OCI-LY1 (cell line): ENCODE measurements at regions not wholly inside any gene's neighbourhood (a gene's known extent, or its start where the extent isn't known, plus 50 kb on each side); places are given as distances from the start of the nearest gene placed in this dataset.

ENCODE experiments used
- H2AFZ ChIP-seq: fragments of 200-600 bp; sonication (generic), shearing (Covaris generic); 2 replicates; pipeline ENCODE4 v1.6.0; 2014; ENCODE audit warnings: antibody characterized with exemption, mild to moderate bottlenecking, low read length
- H3F3A ChIP-seq: fragments of 200-600 bp; sonication (generic), shearing (Covaris generic); 2 replicates; pipeline ENCODE4 v1.6.0; 2014; ENCODE audit warnings: mild to moderate bottlenecking, antibody characterized with exemption, low read length, moderate library complexity; ENCODE audit not compliant: insufficient read depth
- H3K27ac ChIP-seq: fragments of 200-600 bp; sonication (generic); 2 replicates; pipeline ENCODE4 v1.5.1; 2014; ENCODE audit warnings: low read length, mixed run types, mild to moderate bottlenecking, low read depth; ENCODE audit not compliant: poor library complexity, severe bottlenecking
- H3K27me3 ChIP-seq: fragments of 200-600 bp; sonication (generic); 2 replicates; pipeline ENCODE4 v1.6.0; 2014; ENCODE audit warnings: antibody characterized with exemption, mild to moderate bottlenecking, low read length, moderate library complexity; ENCODE audit not compliant: insufficient read depth
- H3K36me3 ChIP-seq: fragments of 200-600 bp; sonication (generic); 2 replicates; pipeline ENCODE4 v1.6.1; 2014; ENCODE audit warnings: mild to moderate bottlenecking, antibody characterized with exemption, low read length, moderate library complexity, mixed read lengths; ENCODE audit not compliant: insufficient read depth
- H3K4me1 ChIP-seq: fragments of 200-600 bp; sonication (generic); 2 replicates; pipeline ENCODE4 v1.5.1; 2014; ENCODE audit warnings: mild to moderate bottlenecking, low read length, moderate library complexity; ENCODE audit not compliant: insufficient read depth, severe bottlenecking
- H3K4me2 ChIP-seq: fragments of 200-600 bp; sonication (generic), shearing (Covaris generic); 2 replicates; pipeline ENCODE4 v1.6.1; 2014; ENCODE audit warnings: low read length
- H3K4me3 ChIP-seq: fragments of 200-600 bp; sonication (generic); 2 replicates; pipeline ENCODE4 v1.5.1; 2014; ENCODE audit warnings: low read length, low read depth, mild to moderate bottlenecking, mixed read lengths; ENCODE audit not compliant: poor library complexity, severe bottlenecking
- H3K79me2 ChIP-seq: fragments of 200-600 bp; shearing (Covaris generic); 2 replicates; pipeline ENCODE4 v1.6.1; 2016; ENCODE audit warnings: mixed run types, low read length, mixed read lengths; ENCODE audit not compliant: insufficient read depth
- H3K9ac ChIP-seq: fragments of 200-600 bp; sonication (generic), shearing (Covaris generic); 2 replicates; pipeline ENCODE4 v1.6.1; 2014; ENCODE audit warnings: mild to moderate bottlenecking, low read length, mixed read lengths
- H3K9me2 ChIP-seq: fragments of 200-600 bp; sonication (generic), shearing (Covaris generic); 2 replicates; pipeline ENCODE4 v1.6.1; 2014; ENCODE audit warnings: low read depth, mild to moderate bottlenecking, low read length, mixed read lengths
- H3K9me3 ChIP-seq: fragments of 200-600 bp; shearing (Covaris generic); 2 replicates; pipeline ENCODE4 v1.6.1; 2014; ENCODE audit warnings: low read length, mixed read lengths
- H4K20me1 ChIP-seq: fragments of 200-600 bp; sonication (generic), shearing (Covaris generic); 2 replicates; pipeline ENCODE4 v1.6.0; 2016; ENCODE audit warnings: mild to moderate bottlenecking, low read length; ENCODE audit not compliant: insufficient read depth
- EZH2 ChIP-seq: fragments of 200-600 bp; sonication (generic), shearing (Covaris generic); IDR thresholded peaks from 2 replicates; pipeline ENCODE4 v1.8.0; 2017; ENCODE audit warnings: borderline replicate concordance, mixed run types, mild to moderate bottlenecking, antibody characterized with exemption, low read length, moderate library complexity, mixed read lengths
- TF ChIP-seq, protein P1 (sequence below): fragments of 200-600 bp; sonication (generic), shearing (Covaris generic); IDR thresholded peaks from 2 replicates; pipeline ENCODE4 v1.5.1; 2017; ENCODE audit warnings: mild to moderate bottlenecking, antibody characterized with exemption, low read length, moderate library complexity, mixed read lengths

DNA sequence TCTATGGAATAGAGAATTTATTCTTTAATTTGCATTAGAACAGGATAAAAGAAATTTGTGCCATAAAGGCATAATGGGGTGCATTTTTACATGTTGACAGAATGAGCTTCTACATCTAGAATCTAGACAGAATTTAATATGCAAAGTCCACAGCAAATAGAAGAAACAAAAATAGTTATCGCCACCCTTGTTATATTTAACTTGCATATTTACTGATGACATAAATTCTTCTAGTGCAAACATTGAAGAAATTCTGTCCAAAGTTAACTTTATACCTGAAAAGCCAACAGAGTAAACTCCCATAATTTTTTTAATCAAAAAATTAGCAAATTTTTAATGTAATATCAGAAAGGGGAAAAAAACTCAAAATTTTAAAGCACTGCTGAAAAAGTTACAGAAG, 213.7 kb upstream of the ALCAM start:
- no peaks in the 10 kb centered on the region for H3K4me1 ChIP-seq
- no peaks in the 10 kb centered on the region for H3F3A ChIP-seq
- H3K9me2 ChIP-seq, result no peaks in the 10 kb centered on the region
- H3K9ac ChIP-seq, result no peak overlapping the region
- no peaks in the 10 kb centered on the region for H4K20me1 ChIP-seq
- no peaks in the 10 kb centered on the region for H3K27me3 ChIP-seq
- H3K79me2 ChIP-seq, result no peaks in the 10 kb centered on the region
- no peak overlapping the region for H3K27ac ChIP-seq
- TF ChIP-seq, protein P1, sequence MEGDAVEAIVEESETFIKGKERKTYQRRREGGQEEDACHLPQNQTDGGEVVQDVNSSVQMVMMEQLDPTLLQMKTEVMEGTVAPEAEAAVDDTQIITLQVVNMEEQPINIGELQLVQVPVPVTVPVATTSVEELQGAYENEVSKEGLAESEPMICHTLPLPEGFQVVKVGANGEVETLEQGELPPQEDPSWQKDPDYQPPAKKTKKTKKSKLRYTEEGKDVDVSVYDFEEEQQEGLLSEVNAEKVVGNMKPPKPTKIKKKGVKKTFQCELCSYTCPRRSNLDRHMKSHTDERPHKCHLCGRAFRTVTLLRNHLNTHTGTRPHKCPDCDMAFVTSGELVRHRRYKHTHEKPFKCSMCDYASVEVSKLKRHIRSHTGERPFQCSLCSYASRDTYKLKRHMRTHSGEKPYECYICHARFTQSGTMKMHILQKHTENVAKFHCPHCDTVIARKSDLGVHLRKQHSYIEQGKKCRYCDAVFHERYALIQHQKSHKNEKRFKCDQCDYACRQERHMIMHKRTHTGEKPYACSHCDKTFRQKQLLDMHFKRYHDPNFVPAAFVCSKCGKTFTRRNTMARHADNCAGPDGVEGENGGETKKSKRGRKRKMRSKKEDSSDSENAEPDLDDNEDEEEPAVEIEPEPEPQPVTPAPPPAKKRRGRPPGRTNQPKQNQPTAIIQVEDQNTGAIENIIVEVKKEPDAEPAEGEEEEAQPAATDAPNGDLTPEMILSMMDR, result no peak
- no peak for TF ChIP-seq EZH2
- no peak overlapping the region for H3K4me3 ChIP-seq
- 0 out of 2 replicates have a peak, but pooled peaks cover 2% of the 10 kb centered on the region for H3K9me3 ChIP-seq
- no peaks in the 10 kb centered on the region for H3K36me3 ChIP-seq
- H3K4me2 ChIP-seq, result no peak overlapping the region
- H2AFZ ChIP-seq, result no peak overlapping the region

GRCh38 chr3:105154692-105155091, 212.0 kb upstream of the ALCAM start:
- no peak overlapping the region for H3K27ac ChIP-seq
- no peaks in the 10 kb centered on the region for H3K36me3 ChIP-seq

DNA sequence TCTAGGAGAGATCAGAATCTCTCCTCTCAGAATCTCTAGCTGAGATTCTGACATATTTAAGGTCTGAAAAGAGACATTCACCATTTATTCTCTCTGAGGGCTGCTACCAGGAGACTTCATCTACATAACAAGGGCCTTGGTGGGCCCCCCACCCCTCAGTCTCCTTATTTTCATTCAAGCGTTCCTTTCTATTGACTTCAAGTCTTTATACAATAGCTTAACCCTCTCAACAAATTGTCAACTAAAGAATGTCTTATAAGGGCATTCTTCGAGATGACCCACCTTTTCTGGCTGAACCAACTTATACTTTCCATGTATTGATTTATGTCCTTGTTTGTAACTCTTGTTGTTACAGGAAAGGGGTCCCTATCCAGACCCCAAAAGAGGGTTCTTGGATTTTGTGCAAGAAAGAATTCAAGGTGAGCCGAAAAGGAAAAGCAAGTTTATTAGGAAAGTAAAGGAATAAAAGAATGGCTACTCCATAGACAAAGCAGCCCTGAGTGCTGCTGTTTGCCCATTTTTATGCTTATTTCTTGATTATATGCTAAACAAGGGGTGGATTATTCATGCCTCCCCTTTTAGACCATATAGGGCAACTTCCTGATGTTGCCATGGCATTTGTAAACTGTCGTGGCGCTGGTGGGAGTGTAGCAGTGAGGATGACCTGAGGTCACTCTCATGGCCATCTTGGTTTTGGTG, 209.5 kb upstream of the ALCAM start:
- Histone ChIP-seq H3K4me1 (no peaks in the 10 kb centered on the region), H3F3A (no peaks in the 10 kb centered on the region), H3K36me3 (no peaks in the 10 kb centered on the region), H3K9ac (no peak overlapping the region), H3K27ac (no peak overlapping the region), H3K9me3 (no peaks in the 10 kb centered on the region), H3K4me2 (no peak overlapping the region), H3K9me2 (no peaks in the 10 kb centered on the region), H3K79me2 (no peaks in the 10 kb centered on the region), H3K27me3 (no peaks in the 10 kb centered on the region), H3K4me3 (no peak overlapping the region), H2AFZ (no peak overlapping the region), H4K20me1 (no peaks in the 10 kb centered on the region)
- TF ChIP-seq, protein P1, result no peak
- no peak for TF ChIP-seq EZH2

More at GRCh38 chr3:105154692-105155091, 212.0 kb upstream of the ALCAM start:
- Histone ChIP-seq H3K4me3 (no peak overlapping the region), H3K4me2 (no peak overlapping the region), H3F3A (no peaks in the 10 kb centered on the region), H4K20me1 (no peaks in the 10 kb centered on the region), H3K9me2 (no peaks in the 10 kb centered on the region), H3K9ac (no peak overlapping the region), H3K9me3 (no peaks in the 10 kb centered on the region), H3K4me1 (no peaks in the 10 kb centered on the region), H3K27me3 (no peaks in the 10 kb centered on the region), H3K79me2 (no peaks in the 10 kb centered on the region), H2AFZ (no peak overlapping the region)
- no peak for TF ChIP-seq EZH2
- TF ChIP-seq, protein P1, result no peak
